H9 (cell line): ENCODE measurements at regions not wholly inside any gene's neighbourhood (a gene's known extent, or its start where the extent isn't known, plus 50 kb on each side); places are given as distances from the start of the nearest gene placed in this dataset.

ENCODE experiments used
- DNase-seq: peaks from one replicate; pipeline ENCODE4 v3.0.0-alpha.2; 2017
- H2AFZ ChIP-seq: one replicate; pipeline ENCODE4 v1.6.1; 2013; ENCODE audit warnings: mild to moderate bottlenecking, low read length, control low read depth, moderate library complexity
- H2AK5ac ChIP-seq: 2 replicates; pipeline ENCODE4 v1.6.1; 2013; ENCODE audit warnings: low read length, control low read depth, mixed read lengths; ENCODE audit not compliant: insufficient read length
- H2BK120ac ChIP-seq: one replicate; pipeline ENCODE4 v1.6.1; 2013; ENCODE audit warnings: low read depth, mild to moderate bottlenecking, low read length, control low read depth, inconsistent platforms; ENCODE audit not compliant: poor library complexity, severe bottlenecking
- H2BK12ac ChIP-seq: 2 replicates; pipeline ENCODE4 v1.6.1; 2013; ENCODE audit warnings: low read length, control low read depth, mixed read lengths, low read depth; ENCODE audit not compliant: insufficient read length
- H2BK15ac ChIP-seq: 2 replicates; pipeline ENCODE4 v1.6.1; 2013; ENCODE audit warnings: low read depth, low read length, control low read depth
- H2BK20ac ChIP-seq: one replicate; pipeline ENCODE4 v1.6.1; 2013; ENCODE audit warnings: low read depth, mild to moderate bottlenecking, low read length, control low read depth, inconsistent platforms; ENCODE audit not compliant: poor library complexity, severe bottlenecking
- H2BK5ac ChIP-seq: 2 replicates; pipeline ENCODE4 v1.6.1; 2013; ENCODE audit warnings: low read length, control low read depth, mixed read lengths; ENCODE audit not compliant: insufficient read length
- H3K14ac ChIP-seq: 2 replicates; pipeline ENCODE4 v1.6.1; 2013; ENCODE audit warnings: low read length, control low read depth; ENCODE audit not compliant: insufficient read depth
- H3K18ac ChIP-seq: 2 replicates; pipeline ENCODE4 v1.6.1; 2013; ENCODE audit warnings: low read depth, mild to moderate bottlenecking, mixed read lengths, low read length, control low read depth; ENCODE audit not compliant: insufficient read length
- H3K23ac ChIP-seq: 2 replicates; pipeline ENCODE4 v1.6.1; 2013; ENCODE audit warnings: low read length, control low read depth, mixed read lengths, low read depth; ENCODE audit not compliant: insufficient read length
- H3K23me2 ChIP-seq: 2 replicates; pipeline ENCODE4 v1.6.1; 2013; ENCODE audit warnings: low read depth, mild to moderate bottlenecking, mixed read lengths, low read length, control low read depth; ENCODE audit not compliant: insufficient read length, poor library complexity, severe bottlenecking
- H3K27ac ChIP-seq: 2 replicates; pipeline ENCODE4 v1.5.1; 2013; ENCODE audit warnings: low read length, control low read depth, mixed read lengths, low read depth; ENCODE audit not compliant: insufficient read length
- H3K27me3 ChIP-seq: 2 replicates; pipeline ENCODE4 v1.6.1; 2013; ENCODE audit warnings: low read length, control low read depth, inconsistent platforms; ENCODE audit not compliant: insufficient read depth
- H3K4ac ChIP-seq: 2 replicates; pipeline ENCODE4 v1.6.1; 2013; ENCODE audit warnings: low read depth, mild to moderate bottlenecking, control low read depth, inconsistent platforms, low read length, moderate library complexity
- H3K4me1 ChIP-seq: 2 replicates; pipeline ENCODE4 v1.6.1; 2013; ENCODE audit warnings: low read length, control low read depth, inconsistent platforms; ENCODE audit not compliant: insufficient read depth
- H3K4me2 ChIP-seq: 2 replicates; pipeline ENCODE4 v1.6.1; 2013; ENCODE audit warnings: low read length, control low read depth, mixed read lengths; ENCODE audit not compliant: insufficient read length, insufficient read depth
- H3K56ac ChIP-seq: 2 replicates; pipeline ENCODE4 v1.6.1; 2013; ENCODE audit warnings: low read depth, mild to moderate bottlenecking, mixed read lengths, low read length, control low read depth; ENCODE audit not compliant: insufficient read length
- H3K79me1 ChIP-seq: 2 replicates; pipeline ENCODE4 v1.6.1; 2013; ENCODE audit warnings: low read depth, mild to moderate bottlenecking, moderate library complexity, low read length, control low read depth, inconsistent platforms; ENCODE audit not compliant: insufficient read depth, poor library complexity, severe bottlenecking
- H3K79me2 ChIP-seq: 2 replicates; pipeline ENCODE4 v1.6.1; 2013; ENCODE audit warnings: low read length, control low read depth, inconsistent platforms; ENCODE audit not compliant: insufficient read depth
- H3K9ac ChIP-seq: 2 replicates; pipeline ENCODE4 v1.6.1; 2013; ENCODE audit warnings: low read length, control low read depth, mixed read lengths; ENCODE audit not compliant: insufficient read length; ENCODE audit errors: extremely low read depth
- H3K9me3 ChIP-seq: one replicate; pipeline ENCODE4 v1.6.1; 2013; ENCODE audit warnings: low read depth, low read length, inconsistent platforms; ENCODE audit not compliant: control insufficient read depth
- H3T11ph ChIP-seq: one replicate; pipeline ENCODE4 v1.6.1; 2013; ENCODE audit warnings: mild to moderate bottlenecking, low read length, control low read depth, inconsistent platforms
- H4K20me1 ChIP-seq: one replicate; pipeline ENCODE4 v1.6.1; 2013; ENCODE audit not compliant: control insufficient read depth, insufficient read length, insufficient read depth
- H4K5ac ChIP-seq: 2 replicates; pipeline ENCODE4 v1.6.1; 2013; ENCODE audit warnings: low read depth, mild to moderate bottlenecking, mixed read lengths, low read length, control low read depth; ENCODE audit not compliant: insufficient read length
- H4K8ac ChIP-seq: replicated peaks from 2 replicates; pipeline ENCODE4 v1.6.1; 2013; ENCODE audit warnings: low read length, control low read depth, mixed read lengths, low read depth; ENCODE audit not compliant: insufficient read length
- H4K91ac ChIP-seq: 2 replicates; pipeline ENCODE4 v1.6.1; 2013; ENCODE audit warnings: low read depth, mild to moderate bottlenecking, moderate library complexity, mixed read lengths, low read length, control low read depth; ENCODE audit not compliant: insufficient read length
- H3K27ac Mint-ChIP-seq, 3 experiments: 2 replicates in 2 of 3; 3 replicates in 1 of 3; pipeline ENCODE4 v1.8.0; 2020 to 2021; ENCODE audit warnings: mixed read lengths in 3 of 3, mild to moderate bottlenecking in 1 of 3, moderate library complexity in 1 of 3
- H3K27me3 Mint-ChIP-seq: 2 replicates; pipeline ENCODE4 v1.8.0; 2021; ENCODE audit warnings: low read depth, mild to moderate bottlenecking, moderate library complexity, mixed read lengths
- H3K36me3 Mint-ChIP-seq, 3 experiments: 2 replicates in 2 of 3; 3 replicates in 1 of 3; pipeline ENCODE4 v1.8.0; 2020 to 2021; ENCODE audit warnings: low read depth in 3 of 3, mixed read lengths in 3 of 3; ENCODE audit not compliant: insufficient read depth in 1 of 3
- H3K4me1 Mint-ChIP-seq, 2 experiments: 2 replicates each; pipeline ENCODE4 v1.8.0; 2020; ENCODE audit warnings: mixed read lengths in 2 of 2
- H3K4me3 Mint-ChIP-seq, 2 experiments: 2 replicates in 1 of 2; 3 replicates in 1 of 2; pipeline ENCODE4 v1.8.0; 2020 to 2021; ENCODE audit warnings: mild to moderate bottlenecking in 2 of 2, mixed read lengths in 2 of 2, moderate library complexity in 1 of 2
- H3K9me3 Mint-ChIP-seq, 2 experiments: 2 replicates in 1 of 2; 3 replicates in 1 of 2; pipeline ENCODE4 v1.8.0; 2020; ENCODE audit warnings: mild to moderate bottlenecking in 2 of 2, mixed read lengths in 2 of 2, moderate library complexity in 1 of 2
- WGBS: extraction: QIAGEN DNeasy Blood & Tissue Kit; methylation state at CpG from one replicate; pipeline ENCODE4 v1.1.7; 2013; ENCODE audit warnings: missing lambda C conversion rate, low lambda C conversion rate, mixed read lengths; ENCODE audit not compliant: insufficient read length; ENCODE audit errors: extremely low coverage; 5-methylcytosine and 5-hydroxymethylcytosine counted together
- TF ChIP-seq, protein P1 (sequence below): fragments of 200-600 bp; sonication (generic); conservative IDR thresholded peaks from 3 replicates; pipeline ENCODE4 v1.8.0; 2021; ENCODE audit warnings: antibody characterized with exemption, mild to moderate bottlenecking

DNA sequence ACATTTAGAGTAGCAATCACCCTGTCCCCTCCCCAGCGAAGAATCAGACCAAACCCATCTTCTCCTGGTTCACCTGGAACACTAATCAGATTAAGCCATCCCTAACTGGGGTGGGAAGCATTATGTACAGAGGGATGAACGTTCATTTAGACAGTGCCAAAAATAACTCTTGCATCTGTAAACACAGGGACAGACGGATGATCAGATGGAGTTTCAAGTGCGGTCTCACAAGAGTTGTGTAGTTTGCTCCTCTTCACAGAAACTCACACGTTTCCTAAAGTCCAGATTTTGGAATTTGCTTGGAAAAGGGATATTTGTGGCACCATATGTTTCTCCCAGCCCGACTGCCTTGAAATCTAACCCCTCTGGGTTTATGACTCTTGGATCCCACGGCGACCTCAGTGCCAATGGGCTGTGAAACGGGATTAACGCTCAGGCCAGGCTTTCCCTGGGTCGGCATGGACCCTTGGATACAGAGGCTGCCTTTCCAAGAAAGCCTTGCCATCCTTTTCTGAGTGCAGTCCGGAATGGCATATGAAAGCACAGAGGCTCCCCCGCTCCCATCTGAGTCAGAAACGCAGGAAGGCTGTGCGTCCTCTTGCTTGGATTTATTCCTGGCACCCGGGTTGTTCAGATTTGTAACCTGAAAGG lies 293.2 kb upstream of the HABP2 start:
- Histone ChIP-seq H2AFZ (no peak overlapping the region), H3K9me3 (no peaks in the 10 kb centered on the region), H2BK20ac (no peak overlapping the region), H4K20me1 (no peaks in the 10 kb centered on the region), H3K56ac (no peak overlapping the region), H2AK5ac (no peak overlapping the region), H3T11ph (no peak overlapping the region), H3K27ac (no peak overlapping the region), H3K4me1 (no peaks in the 10 kb centered on the region; the same call in 1 of the 2 replicates), H2BK5ac (no peak overlapping the region), H4K91ac (no peak overlapping the region), H3K4ac (no peak overlapping the region), H2BK12ac (no peak overlapping the region), H3K23ac (no peak overlapping the region), H3K4me2 (no peak overlapping the region), H3K9ac (no peak overlapping the region), H3K79me2 (no peaks in the 10 kb centered on the region), H3K27me3 (no peaks in the 10 kb centered on the region), H2BK120ac (no peak overlapping the region), H3K14ac (no peak overlapping the region), H3K18ac (no peak overlapping the region), H3K23me2 (no peaks in the 10 kb centered on the region), H3K79me1 (no peaks in the 10 kb centered on the region), H2BK15ac (no peak overlapping the region), H4K8ac (no peak overlapping the region), H4K5ac (no peak overlapping the region)
- Mint-ChIP-seq H3K4me3 (no peak overlapping the region), H3K36me3 (no peaks in the 10 kb centered on the region; a peak in 1 of 7 replicates), H3K27me3 (peaks cover 11% of the 10 kb centered on the region), H3K9me3 (no peaks in the 10 kb centered on the region), H3K27ac (no peak overlapping the region), H3K4me1 (peaks cover 22 to 42% of the 10 kb centered on the region in 2 experiments)
- TF ChIP-seq, protein P1, sequence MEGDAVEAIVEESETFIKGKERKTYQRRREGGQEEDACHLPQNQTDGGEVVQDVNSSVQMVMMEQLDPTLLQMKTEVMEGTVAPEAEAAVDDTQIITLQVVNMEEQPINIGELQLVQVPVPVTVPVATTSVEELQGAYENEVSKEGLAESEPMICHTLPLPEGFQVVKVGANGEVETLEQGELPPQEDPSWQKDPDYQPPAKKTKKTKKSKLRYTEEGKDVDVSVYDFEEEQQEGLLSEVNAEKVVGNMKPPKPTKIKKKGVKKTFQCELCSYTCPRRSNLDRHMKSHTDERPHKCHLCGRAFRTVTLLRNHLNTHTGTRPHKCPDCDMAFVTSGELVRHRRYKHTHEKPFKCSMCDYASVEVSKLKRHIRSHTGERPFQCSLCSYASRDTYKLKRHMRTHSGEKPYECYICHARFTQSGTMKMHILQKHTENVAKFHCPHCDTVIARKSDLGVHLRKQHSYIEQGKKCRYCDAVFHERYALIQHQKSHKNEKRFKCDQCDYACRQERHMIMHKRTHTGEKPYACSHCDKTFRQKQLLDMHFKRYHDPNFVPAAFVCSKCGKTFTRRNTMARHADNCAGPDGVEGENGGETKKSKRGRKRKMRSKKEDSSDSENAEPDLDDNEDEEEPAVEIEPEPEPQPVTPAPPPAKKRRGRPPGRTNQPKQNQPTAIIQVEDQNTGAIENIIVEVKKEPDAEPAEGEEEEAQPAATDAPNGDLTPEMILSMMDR, result no peak
- WGBS, result no CpG with 5 or more reads among the region's 16 CpGs
- DNase-seq, result no peak
